Thyroid gland (tissue), 4 donors: ENCODE measurements at regions not wholly inside any gene's neighbourhood (a gene's known extent, or its start where the extent isn't known, plus 50 kb on each side); places are given as distances from the start of the nearest gene placed in this dataset. TPM values are rescaled to one million over a fixed set of nuclear protein-coding genes. Genes with fewer than 3 reads are reported as not detected.

Experiments used
- DNase-seq, 2 donors: peaks; one replicate each; pipeline ENCODE4 v3.0.0-alpha.2; 2019
- H3K27ac ChIP-seq, 3 donors: fragments of 200-600 bp; sonication (generic); 1 replicate in 2 of 3; 2 replicates in 1 of 3; pipeline ENCODE4 v1.5.1; 2016 to 2019; ENCODE audit warnings: mild to moderate bottlenecking in 1 of 3, moderate library complexity in 1 of 3
- H3K27me3 ChIP-seq: fragments of 200-600 bp; sonication (generic); one replicate; pipeline ENCODE4 v1.5.1; 2019
- H3K36me3 ChIP-seq, 2 donors: fragments of 200-600 bp; sonication (generic); one replicate each; pipeline ENCODE4 v1.5.1; 2016 to 2019
- H3K4me1 ChIP-seq, 2 donors: fragments of 200-600 bp; sonication (generic); one replicate each; pipeline ENCODE4 v1.5.1; 2017 to 2019
- H3K4me3 ChIP-seq, 3 donors: fragments of 200-600 bp; sonication (generic); replicated peaks in 1 of 3; 1 replicate in 2 of 3; 2 replicates in 1 of 3; pipeline ENCODE4 v1.5.1; 2016; ENCODE audit warnings: mild to moderate bottlenecking in 1 of 3
- H3K9me3 ChIP-seq: fragments of 200-600 bp; sonication (generic); one replicate; pipeline ENCODE4 v1.5.1; 2017
- CTCF ChIP-seq, 6 experiments: fragments of 200-600 bp in 3 of 6; fragments of 450-650 bp in 3 of 6; sonication (generic) in 3 of 6; IDR thresholded peaks; one replicate each; pipeline ENCODE4 v1.5.1; 2016 to 2019; ENCODE audit warnings: antibody characterized with exemption in 6 of 6, mild to moderate bottlenecking in 2 of 6, inconsistent platforms in 1 of 6, moderate library complexity in 1 of 6
- POLR2A ChIP-seq, 2 donors: fragments of 450-650 bp; IDR thresholded peaks; one replicate each; pipeline ENCODE4 v1.6.1; 2017; ENCODE audit warnings: antibody characterized with exemption in 2 of 2, mild to moderate bottlenecking in 2 of 2, moderate library complexity in 1 of 2
- WGBS, 2 donors: methylation state at CpG; one replicate each; pipeline ENCODE4 v1.1.5; 2017; 5-methylcytosine and 5-hydroxymethylcytosine counted together
- intact Hi-C: fragments of 100-400 bp; cut with DNase I; formaldehyde crosslinking; loops from one replicate; pipeline ENCODE4 v1.15.1; 2023
- small RNA-seq: library from RNA; depleted of rRNA; stranded (forward); fragments of <200 nt; gene quantifications from one replicate; pipeline ENCODE3, GENCODE V24; 2016

- peak; percentile 8 to 28 for DNase-seq
- WGBS, 2 donors = 33 to 38% methylated on average over 8 of the region's 8 CpGs
These were observed 63.2 kb downstream of the SCG2 start for GRCh38 chr2:223538920-223539440.

GRCh38 chr2:223541546-223541945 lies 60.6 kb downstream of the SCG2 start:
- no peaks in the 10 kb centered on the region for H3K36me3 ChIP-seq
- WGBS, 2 donors = 45 to 53% methylated on average over 2 of the region's 2 CpGs
- no peak overlapping the region for H3K27ac ChIP-seq
- no peak overlapping the region for H3K4me3 ChIP-seq
- intact Hi-C loops = no loop called here
- peaks cover 13 to 15% of the 10 kb centered on the region in 2 donors for H3K4me1 ChIP-seq
- DNase-seq = no peak
- H3K27me3 ChIP-seq = no peaks in the 10 kb centered on the region
- TF ChIP-seq POLR2A (IDR thresholded peaks at IDR 0.05) (no peak), CTCF (IDR thresholded peaks at IDR 0.05) (no peak)
- no peaks in the 10 kb centered on the region for H3K9me3 ChIP-seq

More at GRCh38 chr2:223538920-223539440, 63.2 kb downstream of the SCG2 start:
- Histone ChIP-seq H3K4me1 (peaks cover 13 to 15% of the 10 kb centered on the region in 2 donors), H3K4me3 (no peak overlapping the region), H3K27me3 (no peaks in the 10 kb centered on the region), H3K9me3 (no peaks in the 10 kb centered on the region), H3K36me3 (no peaks in the 10 kb centered on the region), H3K27ac (no peak overlapping the region)
- intact Hi-C loops = no loop called here
- no peak for TF ChIP-seq POLR2A (IDR thresholded peaks at IDR 0.05)
- no peak for TF ChIP-seq CTCF (IDR thresholded peaks at IDR 0.05)

GRCh38 chr2:223542501-223542900 lies 59.7 kb downstream of the SCG2 start:
- Histone ChIP-seq H3K4me3 (no peak overlapping the region), H3K9me3 (no peaks in the 10 kb centered on the region), H3K4me1 (peaks cover 13 to 15% of the 10 kb centered on the region in 2 donors), H3K36me3 (no peaks in the 10 kb centered on the region), H3K27ac (no peak overlapping the region), H3K27me3 (no peaks in the 10 kb centered on the region)
- WGBS, 2 donors = 95 to 96% methylated on average over 7 of the region's 7 CpGs
- no peak for TF ChIP-seq CTCF (IDR thresholded peaks at IDR 0.05)
- TF ChIP-seq POLR2A (IDR thresholded peaks at IDR 0.05) = no peak
- intact Hi-C loops = no loop called here
- DNase-seq = no peak

- 76 to 78% methylated on average over 2 of the region's 2 CpGs for WGBS, 2 donors
- no peak for DNase-seq
- Histone ChIP-seq H3K36me3 (no peaks in the 10 kb centered on the region), H3K27ac (no peak overlapping the region), H3K27me3 (no peaks in the 10 kb centered on the region), H3K4me1 (no peaks in the 10 kb centered on the region), H3K9me3 (no peaks in the 10 kb centered on the region), H3K4me3 (no peak overlapping the region)
- intact Hi-C loops = no loop called here
- TF ChIP-seq POLR2A (IDR thresholded peaks at IDR 0.05) = no peak
- TF ChIP-seq CTCF (IDR thresholded peaks at IDR 0.05) = no peak
These were observed 56.8 kb downstream of the SCG2 start for GRCh38 chr2:223545406-223545805.

- intact Hi-C loops = no loop called here
- H3K27me3 ChIP-seq = no peaks in the 10 kb centered on the region
- no peaks in the 10 kb centered on the region for H3K36me3 ChIP-seq
- no peak for DNase-seq
- no peak overlapping the region for H3K4me3 ChIP-seq
- WGBS, 2 donors = 87 to 92% methylated on average over 2 of the region's 2 CpGs
- no peaks in the 10 kb centered on the region for H3K9me3 ChIP-seq
- no peaks in the 10 kb centered on the region for H3K4me1 ChIP-seq
- TF ChIP-seq CTCF (IDR thresholded peaks at IDR 0.05) = no peak
- TF ChIP-seq POLR2A (IDR thresholded peaks at IDR 0.05) = no peak
- H3K27ac ChIP-seq = no peak overlapping the region
These were observed 56.3 kb downstream of the SCG2 start for GRCh38 chr2:223545830-223546229.

Small RNA genes lying in the stretch of these regions (small RNA-seq; reads per million reads assigned to genes)
- gene HIGD1AP4 (not detected), gene RN7SL807P (not detected)
